ENCODE measurements at regions not wholly inside any gene's neighbourhood (a gene's known extent, or its start where the extent isn't known, plus 50 kb on each side); places are given as distances from the start of the nearest gene placed in this dataset.
"Not testable (repeated sequence)": the region's sequence is repeated elsewhere in the genome, so short reads cannot be mapped to it uniquely, and the experiment has no call there.

DNA sequence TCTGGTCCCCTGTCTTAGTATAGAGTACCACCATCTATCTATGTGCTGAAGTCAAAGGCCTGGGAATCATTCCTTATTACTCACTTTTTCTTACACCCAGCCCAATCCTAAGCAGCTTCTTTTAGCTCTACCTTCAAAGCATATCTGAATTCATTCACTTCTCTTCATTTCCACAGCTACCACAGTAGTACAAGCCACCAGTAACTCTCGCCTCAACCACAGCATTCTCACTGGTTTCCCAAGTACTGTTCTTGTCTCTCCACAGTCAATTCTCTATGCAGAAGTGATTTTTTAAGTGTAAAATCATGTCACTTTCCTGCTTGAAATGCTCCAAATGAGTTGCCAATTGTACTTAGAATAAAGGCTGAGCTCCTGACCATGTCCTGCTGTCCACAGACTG lies 401.7 kb downstream of the OXSM start:
- no peak for DNase-seq

DNA sequence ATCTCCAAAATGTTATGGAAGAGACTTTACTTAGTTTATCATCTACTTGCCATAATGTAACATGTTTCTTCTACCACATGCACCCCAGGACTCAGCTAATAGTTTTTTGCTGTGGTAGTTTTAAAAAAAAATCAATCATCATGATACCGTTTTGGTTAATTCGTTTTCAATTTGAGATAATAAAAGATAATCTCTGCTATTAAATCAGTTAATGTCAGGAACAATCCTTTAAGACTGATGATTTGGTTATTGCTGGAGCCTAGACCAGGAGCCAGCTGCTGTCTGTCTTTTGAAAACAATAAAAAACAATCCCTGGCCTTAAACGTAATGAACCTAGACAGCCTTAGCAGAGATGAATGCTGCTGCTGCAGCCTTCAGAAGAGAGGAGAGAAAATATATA lies 403.7 kb downstream of the OXSM start:
- DNase-seq: no peak

DNA sequence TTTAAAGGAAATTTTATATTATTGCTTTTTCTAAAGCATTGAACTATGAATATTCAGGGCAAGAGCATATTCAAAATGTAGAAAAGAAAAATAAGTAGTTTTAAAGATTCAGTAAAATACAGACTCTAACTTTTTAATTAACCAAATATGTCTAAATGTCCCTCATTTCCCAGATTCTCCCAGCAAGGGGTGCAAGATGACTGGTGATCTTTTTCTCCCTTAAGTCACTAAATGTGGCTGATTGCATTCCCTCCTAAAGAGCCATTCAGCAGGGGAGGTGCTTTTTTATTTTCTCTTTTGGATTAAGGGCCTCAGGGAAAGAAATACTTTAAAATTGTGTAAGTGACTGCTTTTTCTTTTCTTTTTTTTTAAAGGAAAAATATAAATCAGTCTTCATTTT lies 406.9 kb downstream of the OXSM start:
- no peak for DNase-seq

DNA sequence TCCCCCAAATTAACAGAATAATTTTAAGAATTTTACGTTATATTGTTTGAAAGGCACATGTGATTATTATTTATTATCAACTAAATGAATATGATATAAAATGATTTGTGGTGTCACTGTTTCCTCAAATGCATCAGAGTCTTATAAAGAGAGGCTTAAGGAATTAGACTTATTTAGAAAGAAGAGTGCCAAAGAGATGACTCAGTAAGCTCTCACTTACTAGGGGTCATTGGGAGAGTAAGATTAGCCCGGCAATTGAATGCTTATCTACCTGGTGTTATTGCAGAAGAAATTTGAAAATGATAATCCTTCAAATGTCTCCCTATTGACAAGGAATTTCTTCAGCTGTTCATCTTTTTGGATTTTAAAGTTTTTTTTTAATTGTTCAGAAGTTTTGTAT lies 408.7 kb downstream of the OXSM start:
- DNase-seq: peak; percentile 1

- DNase-seq: no peak
Measured at GRCh38 chr3:26202169-26202568, 412.3 kb downstream of the OXSM start.

DNA sequence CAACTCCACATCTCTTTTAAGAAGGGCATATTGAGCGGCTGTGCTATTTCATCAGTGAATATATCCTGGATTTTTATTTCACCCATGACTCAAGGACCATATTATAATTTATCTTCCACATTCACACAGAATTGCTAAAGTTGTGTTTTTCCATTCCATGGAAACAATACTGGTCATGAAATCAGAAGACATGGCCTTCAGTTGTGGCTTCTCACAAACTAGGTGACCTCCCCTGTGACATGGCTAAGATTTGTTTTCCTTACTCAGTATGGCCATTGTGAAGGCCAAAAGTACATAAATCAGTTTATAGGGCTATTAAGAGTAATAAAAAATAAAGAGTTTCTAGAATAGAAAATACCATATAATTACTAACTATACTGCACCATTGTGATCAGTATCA lies 415.6 kb downstream of the OXSM start:
- DNase-seq: no peak

GRCh38 chr3:26208201-26208600 lies 414.4 kb upstream of the LRRC3B start:
- DNase-seq: no peak

GRCh38 chr3:26229801-26230200 lies 392.8 kb upstream of the LRRC3B start:
- DNase-seq: no peak

DNA sequence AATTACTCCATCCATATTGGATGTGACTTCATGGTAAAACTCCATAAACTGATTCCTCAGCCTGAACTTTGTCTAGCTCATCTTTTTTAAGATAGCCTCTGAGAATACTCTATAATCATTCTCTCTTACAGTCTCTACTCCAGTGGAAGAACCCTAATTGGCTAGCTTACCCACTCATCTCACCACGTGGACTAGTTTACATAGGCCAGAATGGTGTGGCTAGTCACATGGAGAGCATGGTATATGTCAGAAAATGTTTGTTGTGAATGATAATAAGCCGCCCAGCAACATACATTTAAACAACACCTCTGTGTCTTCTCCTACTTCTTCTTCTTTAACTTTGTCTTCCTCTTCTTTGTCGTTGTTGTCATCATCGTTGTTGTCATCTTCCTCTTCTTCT lies 389.2 kb upstream of the LRRC3B start:
- DNase-seq: no peak

DNA sequence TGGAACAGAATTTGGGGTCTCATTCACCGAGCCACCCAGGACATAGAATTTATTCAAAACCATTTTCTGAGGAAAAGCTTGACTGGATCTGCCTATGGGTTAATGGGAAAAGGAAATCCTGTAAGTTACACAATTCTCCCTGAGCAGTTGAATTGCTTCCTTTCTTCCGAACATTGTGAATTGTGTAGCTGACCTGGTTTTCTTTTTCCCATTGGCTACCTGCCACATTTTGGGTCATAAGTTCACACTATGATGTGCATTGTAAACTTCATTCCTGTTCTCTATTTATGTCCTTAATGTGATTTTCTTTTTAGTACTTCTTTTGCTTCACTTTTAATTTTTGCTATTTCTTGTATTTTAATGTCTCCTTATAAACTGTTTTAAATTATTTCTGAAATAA lies 386.0 kb upstream of the LRRC3B start:
- DNase-seq: no peak

DNA sequence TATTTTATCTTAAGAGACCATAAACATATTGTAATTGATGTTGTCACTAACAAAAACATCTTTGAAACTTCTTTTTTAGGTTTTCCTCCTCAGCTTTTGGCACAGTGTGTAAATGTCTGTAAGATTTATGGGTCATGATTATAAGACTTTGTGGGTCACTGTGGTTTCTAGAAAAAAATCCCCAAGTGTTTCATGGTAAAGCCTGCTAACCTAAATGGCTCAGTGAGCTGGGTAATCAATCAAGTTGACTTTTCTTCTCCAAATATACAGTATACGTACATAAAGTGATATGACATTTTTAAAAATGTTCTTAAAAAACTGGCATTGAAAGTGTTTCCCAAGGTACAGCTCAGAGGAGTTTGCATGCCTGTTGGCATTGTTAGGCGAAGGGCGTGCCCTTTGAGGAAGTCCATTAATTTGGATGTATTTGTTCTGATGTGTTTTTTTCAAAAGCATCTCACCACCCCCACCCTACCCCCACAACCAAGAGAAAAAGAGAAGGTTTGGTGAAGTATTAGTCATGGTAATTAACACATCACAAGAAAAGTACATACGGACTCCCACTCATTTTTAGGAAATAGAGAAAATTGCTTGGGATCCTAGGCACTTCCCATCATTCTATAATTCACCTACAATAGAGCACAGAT lies 385.4 kb upstream of the LRRC3B start:
- DNase-seq: no peak

- not testable (repeated sequence) for DNase-seq
Measured at GRCh38 chr3:26244586-26244985, 378.0 kb upstream of the LRRC3B start.

- DNase-seq: no peak
Measured at GRCh38 chr3:26245236-26245635, 377.3 kb upstream of the LRRC3B start.

DNA sequence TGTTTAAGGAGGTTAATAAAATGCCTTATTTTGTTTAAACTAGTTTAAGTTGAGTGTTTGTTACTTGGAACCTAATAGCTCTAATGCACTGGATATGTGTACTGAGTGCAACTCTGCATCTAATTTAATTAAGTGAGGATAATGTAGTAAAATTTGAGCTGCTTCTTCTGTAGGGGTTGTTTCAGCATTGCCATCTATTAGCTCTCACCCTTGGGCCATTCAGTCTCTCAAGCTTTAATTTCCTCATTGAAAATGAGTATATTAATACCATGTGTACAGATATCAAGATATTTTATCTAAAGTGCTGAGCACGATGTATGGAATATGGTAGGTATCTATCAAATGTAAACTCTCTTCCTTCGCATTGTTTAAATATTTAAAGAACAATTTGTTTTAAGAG lies 375.7 kb upstream of the LRRC3B start:
- no peak for DNase-seq

- DNase-seq: no peak
Measured at GRCh38 chr3:26247712-26248111, 374.9 kb upstream of the LRRC3B start.

DNA sequence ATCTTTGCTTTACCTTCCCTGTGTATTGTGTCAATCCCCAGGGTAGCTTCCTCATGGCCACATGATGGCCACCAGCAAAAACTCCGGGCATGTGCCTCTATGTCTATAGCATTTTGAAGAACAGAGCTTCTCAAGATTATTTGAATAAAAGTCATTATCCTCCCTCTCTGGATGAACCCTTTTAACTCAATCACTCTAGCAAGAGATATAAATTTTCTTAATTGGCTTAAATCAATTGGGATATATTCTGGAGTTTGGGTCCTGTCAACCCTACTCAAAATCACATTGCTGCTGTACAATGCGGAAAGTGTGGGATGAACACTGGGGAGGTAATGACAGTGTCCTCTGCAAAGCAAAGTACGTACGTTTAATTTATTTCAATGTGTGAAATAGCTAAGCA lies 370.6 kb upstream of the LRRC3B start:
- no peak for DNase-seq

GRCh38 chr3:26256224-26256623 lies 366.3 kb upstream of the LRRC3B start:
- DNase-seq: no peak

DNA sequence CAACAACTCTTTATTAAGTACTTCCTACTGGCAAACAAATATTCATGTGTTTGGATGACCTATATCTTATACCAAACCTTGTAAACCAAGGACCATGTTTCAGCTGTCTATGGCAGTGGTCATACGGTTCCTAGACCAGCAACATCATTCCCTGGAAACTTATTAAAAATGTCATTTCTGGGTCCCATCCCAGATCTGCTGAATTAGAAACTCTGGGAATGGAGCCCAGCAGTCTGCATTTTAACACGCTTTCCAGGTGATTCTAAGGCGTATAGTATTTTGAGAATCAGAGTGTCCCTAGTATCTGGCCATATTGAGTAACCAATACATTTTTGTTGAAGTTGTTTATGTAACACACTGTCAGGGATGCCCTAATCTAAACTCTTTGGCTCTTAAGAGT lies 363.4 kb upstream of the LRRC3B start:
- no peak for DNase-seq

- no peak for DNase-seq
Measured at GRCh38 chr3:26260139-26260538, 362.4 kb upstream of the LRRC3B start.

GRCh38 chr3:26264708-26265107 lies 357.9 kb upstream of the LRRC3B start:
- DNase-seq: no peak

DNA sequence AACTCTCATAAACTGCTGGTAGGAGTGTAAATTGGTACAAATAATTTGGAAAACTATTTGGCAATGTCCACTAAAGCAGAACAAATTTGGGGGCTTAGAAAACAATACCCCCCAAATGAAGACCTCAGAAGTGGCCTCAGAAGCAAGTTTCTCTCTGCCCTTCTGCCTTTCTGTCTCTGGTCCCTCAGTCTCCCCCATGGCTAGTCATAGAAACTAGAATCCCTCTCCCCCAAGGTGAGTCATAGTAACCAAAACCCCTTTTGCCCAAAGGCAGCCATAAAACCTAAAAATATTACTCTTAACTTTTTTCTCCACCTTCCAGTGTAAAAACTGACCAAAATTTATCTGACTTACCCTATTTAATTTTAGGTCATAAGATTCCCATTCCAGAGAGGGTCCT lies 350.7 kb upstream of the LRRC3B start:
- DNase-seq: no peak

GRCh38 chr3:26273196-26273595 lies 349.4 kb upstream of the LRRC3B start:
- no peak for DNase-seq

GRCh38 chr3:26279091-26279490 lies 343.5 kb upstream of the LRRC3B start:
- no peak for DNase-seq

- DNase-seq: no peak
Measured at GRCh38 chr3:26280517-26280916, 342.1 kb upstream of the LRRC3B start.

- DNase-seq: no peak
Measured at GRCh38 chr3:26281284-26281985, 341.1 kb upstream of the LRRC3B start.
